Aorta (tissue), 5 donors: ENCODE measurements at regions not wholly inside any gene's neighbourhood (a gene's known extent, or its start where the extent isn't known, plus 50 kb on each side); places are given as distances from the start of the nearest gene placed in this dataset.
"Not testable (repeated sequence)": the region's sequence is repeated elsewhere in the genome, so short reads cannot be mapped to it uniquely, and the experiment has no call there.

Experiments used
- ATAC-seq: fragments of 200-7000 bp; cut with Tn5 transposase; one replicate; pipeline ENCODE4 v1.9.1; 2022; ENCODE audit warnings: moderate library complexity; ENCODE audit not compliant: low FRiP score
- DNase-seq, 2 donors: peaks; one replicate each; pipeline ENCODE4 v3.0.0-alpha.2; 2020
- H3K27ac ChIP-seq, 2 donors: one replicate each; pipeline ENCODE4 v1.5.1; 2013; ENCODE audit warnings: low read length in 2 of 2, mild to moderate bottlenecking in 2 of 2, moderate library complexity in 2 of 2, control low read depth in 1 of 2, inconsistent platforms in 1 of 2, low read depth in 1 of 2
- H3K27me3 ChIP-seq, 2 donors: one replicate each; pipeline ENCODE4 v1.6.1; 2013; ENCODE audit warnings: control low read depth in 1 of 2, low read length in 1 of 2, mild to moderate bottlenecking in 1 of 2, moderate library complexity in 1 of 2; ENCODE audit not compliant: insufficient read depth in 2 of 2, control insufficient read depth in 1 of 2
- H3K36me3 ChIP-seq, 2 donors: one replicate each; pipeline ENCODE4 v1.6.1; 2013; ENCODE audit warnings: control low read depth in 1 of 2, low read length in 1 of 2, mild to moderate bottlenecking in 1 of 2; ENCODE audit not compliant: insufficient read depth in 2 of 2, control insufficient read depth in 1 of 2
- H3K4me1 ChIP-seq, 2 donors: one replicate each; pipeline ENCODE4 v1.6.1; 2013; ENCODE audit warnings: low read length in 2 of 2, control low read depth in 1 of 2, mild to moderate bottlenecking in 1 of 2, moderate library complexity in 1 of 2; ENCODE audit not compliant: insufficient read depth in 2 of 2, control insufficient read depth in 1 of 2
- H3K4me3 ChIP-seq, 2 donors: one replicate each; pipeline ENCODE4 v1.5.1; 2013; ENCODE audit warnings: low read length in 2 of 2, control low read depth in 1 of 2, mild to moderate bottlenecking in 1 of 2
- H3K9me3 ChIP-seq: one replicate; pipeline ENCODE4 v1.6.1; 2013; ENCODE audit warnings: mild to moderate bottlenecking, low read length; ENCODE audit not compliant: control insufficient read depth
- WGBS, 2 donors: extraction: QIAGEN DNeasy Blood & Tissue Kit; methylation state at CpG; one replicate each; pipeline ENCODE4 v1.1.7; 2013; 5-methylcytosine and 5-hydroxymethylcytosine counted together
- intact Hi-C, 2 donors: fragments of 100-400 bp; cut with DNase I; formaldehyde crosslinking; loops; one replicate each; pipeline versions ENCODE4 v1.14.2 to v1.15.0; 2022
- donor health status: healthy with polysubstance abuse.
- donor health status: Bipolar disorder and iron deficiency.
- donor health status: DM: no; HTN: no; CAD: no.
- donor health status: DM: no; HTN: no; CAD: no.
- donor health status: DM: yes; HTN: yes; CAD: no.

GRCh38 chr1:229133811-229134210, 137.1 kb upstream of the RAB4A start:
- H3K27ac ChIP-seq: no peak overlapping the region
- H3K4me1 ChIP-seq: no peaks in the 10 kb centered on the region
- no peaks in the 10 kb centered on the region for H3K9me3 ChIP-seq
- no peak for ATAC-seq
- H3K36me3 ChIP-seq: no peaks in the 10 kb centered on the region
- no peak for DNase-seq
- intact Hi-C loops: no loop called here
- no peaks in the 10 kb centered on the region for H3K27me3 ChIP-seq
- no peak overlapping the region for H3K4me3 ChIP-seq
- WGBS, 2 donors: 94 to 100% methylated on average over 1 of the region's 1 CpG

GRCh38 chr1:229134381-229135217, 136.3 kb upstream of the RAB4A start:
- H3K9me3 ChIP-seq, ATAC-seq, H3K4me3 ChIP-seq, H3K36me3 ChIP-seq, H3K4me1 ChIP-seq, intact Hi-C loops, H3K27me3 ChIP-seq, H3K27ac ChIP-seq, DNase-seq: not testable (repeated sequence)

GRCh38 chr1:229135773-229136172, 135.1 kb upstream of the RAB4A start:
- Histone ChIP-seq H3K4me3 (no peak overlapping the region), H3K4me1 (no peaks in the 10 kb centered on the region), H3K36me3 (no peaks in the 10 kb centered on the region), H3K9me3 (no peaks in the 10 kb centered on the region), H3K27me3 (no peaks in the 10 kb centered on the region), H3K27ac (no peak overlapping the region)
- DNase-seq (no peak), ATAC-seq (no peak)
- intact Hi-C loops: no loop called here
- WGBS, 2 donors: 96 to 97% methylated on average over 2 of the region's 2 CpGs

- no peaks in the 10 kb centered on the region for H3K4me1 ChIP-seq
- intact Hi-C loops: no loop called here
- H3K27ac ChIP-seq: no peak overlapping the region
- H3K9me3 ChIP-seq: no peaks in the 10 kb centered on the region
- no peaks in the 10 kb centered on the region for H3K27me3 ChIP-seq
- no peak for DNase-seq
- 77 to 78% methylated on average over 3 of the region's 3 CpGs for WGBS, 2 donors
- H3K36me3 ChIP-seq: no peaks in the 10 kb centered on the region
- no peak overlapping the region for H3K4me3 ChIP-seq
- ATAC-seq: no peak
Measured at GRCh38 chr1:229136822-229137221, 134.1 kb upstream of the RAB4A start.

- Histone ChIP-seq H3K27me3 (no peaks in the 10 kb centered on the region), H3K4me1 (no peaks in the 10 kb centered on the region), H3K4me3 (no peak overlapping the region), H3K27ac (no peak overlapping the region), H3K36me3 (no peaks in the 10 kb centered on the region), H3K9me3 (no peaks in the 10 kb centered on the region)
- no peak for DNase-seq
- ATAC-seq: no peak
- intact Hi-C loops: no loop called here
Measured at GRCh38 chr1:229137271-229137670, 133.6 kb upstream of the RAB4A start.

GRCh38 chr1:229138058-229138457, 132.9 kb upstream of the RAB4A start:
- intact Hi-C loops: no loop called here
- no peaks in the 10 kb centered on the region for H3K36me3 ChIP-seq
- 60 to 63% methylated on average over 3 of the region's 3 CpGs for WGBS, 2 donors
- ATAC-seq (no peak), DNase-seq (no peak)
- H3K27ac ChIP-seq: no peak overlapping the region
- no peaks in the 10 kb centered on the region for H3K9me3 ChIP-seq
- H3K4me3 ChIP-seq: no peak overlapping the region
- H3K4me1 ChIP-seq: no peaks in the 10 kb centered on the region
- no peaks in the 10 kb centered on the region for H3K27me3 ChIP-seq

- H3K27ac ChIP-seq: no peak overlapping the region
- H3K4me3 ChIP-seq: no peak overlapping the region
- no peaks in the 10 kb centered on the region for H3K9me3 ChIP-seq
- H3K27me3 ChIP-seq: no peaks in the 10 kb centered on the region
- WGBS, 2 donors: 90 to 91% methylated on average over 12 of the region's 12 CpGs
- ATAC-seq: no peak
- H3K36me3 ChIP-seq: no peaks in the 10 kb centered on the region
- no peaks in the 10 kb centered on the region for H3K4me1 ChIP-seq
- intact Hi-C loops: no loop called here
- no peak for DNase-seq
Measured at GRCh38 chr1:229139331-229140118, 131.4 kb upstream of the RAB4A start.

- Histone ChIP-seq H3K4me1 (no peaks in the 10 kb centered on the region), H3K36me3 (no peaks in the 10 kb centered on the region), H3K27me3 (no peaks in the 10 kb centered on the region), H3K27ac (no peak overlapping the region), H3K9me3 (no peaks in the 10 kb centered on the region), H3K4me3 (no peak overlapping the region)
- DNase-seq (no peak), ATAC-seq (no peak)
- WGBS, 2 donors: 97 to 100% methylated on average over 1 of the region's 1 CpG
- intact Hi-C loops: no loop called here
Measured at GRCh38 chr1:229140119-229140396, 130.9 kb upstream of the RAB4A start.

GRCh38 chr1:229141271-229141670, 129.6 kb upstream of the RAB4A start:
- H3K27me3 ChIP-seq: no peaks in the 10 kb centered on the region
- no peak for DNase-seq
- H3K4me1 ChIP-seq: no peaks in the 10 kb centered on the region
- intact Hi-C loops: no loop called here
- ATAC-seq: no peak
- no peaks in the 10 kb centered on the region for H3K36me3 ChIP-seq
- no peaks in the 10 kb centered on the region for H3K9me3 ChIP-seq
- no peak overlapping the region for H3K27ac ChIP-seq
- 97 to 99% methylated on average over 2 of the region's 2 CpGs for WGBS, 2 donors
- no peak overlapping the region for H3K4me3 ChIP-seq
